SJSA1 (cell line): ENCODE measurements at regions not wholly inside any gene's neighbourhood (a gene's known extent, or its start where the extent isn't known, plus 50 kb on each side); places are given as distances from the start of the nearest gene placed in this dataset.
"Not testable (repeated sequence)": the region's sequence is repeated elsewhere in the genome, so short reads cannot be mapped to it uniquely, and the experiment has no call there.

Experiments used
- DNase-seq, 2 experiments: peaks; one replicate each; pipeline ENCODE4 v3.0.0-alpha.2; 2015 to 2020; ENCODE audit warnings: low spot score in 2 of 2, low read depth in 1 of 2
- H3K27ac ChIP-seq: fragments of 250-450 bp; sonication (Bioruptor Pico); 2 replicates; pipeline ENCODE4 v1.5.1; 2020; ENCODE audit warnings: mild to moderate bottlenecking, moderate library complexity
- H3K27me3 ChIP-seq: fragments of 250-450 bp; sonication (Bioruptor Pico); replicated peaks from 2 replicates; pipeline ENCODE4 v1.5.1; 2020; ENCODE audit warnings: mild to moderate bottlenecking, moderate library complexity
- H3K36me3 ChIP-seq: fragments of 250-450 bp; sonication (Bioruptor Pico); 2 replicates; pipeline ENCODE4 v1.5.1; 2020; ENCODE audit warnings: mild to moderate bottlenecking
- H3K4me1 ChIP-seq: fragments of 250-450 bp; sonication (Bioruptor Pico); replicated peaks from 2 replicates; pipeline ENCODE4 v1.6.1; 2021; ENCODE audit warnings: mild to moderate bottlenecking
- H3K4me3 ChIP-seq: fragments of 250-450 bp; sonication (Bioruptor Pico); 2 replicates; pipeline ENCODE4 v1.5.1; 2020; ENCODE audit warnings: mild to moderate bottlenecking
- H3K9me3 ChIP-seq: fragments of 250-450 bp; sonication (Bioruptor Pico); replicated peaks from 2 replicates; pipeline ENCODE4 v1.5.1; 2020; ENCODE audit warnings: mild to moderate bottlenecking

- no peak overlapping the region for H3K4me3 ChIP-seq
- no peaks in the 10 kb centered on the region for H3K36me3 ChIP-seq
- H3K27me3 ChIP-seq = no peaks in the 10 kb centered on the region
- H3K9me3 ChIP-seq = no peaks in the 10 kb centered on the region
- H3K4me1 ChIP-seq = peaks cover 22% of the 10 kb centered on the region
- no peak overlapping the region for H3K27ac ChIP-seq
- no peak for DNase-seq
Observed at GRCh38 chr5:115453391-115454095, 91.0 kb downstream of the FEM1C start.

- Histone ChIP-seq H3K9me3 (no peaks in the 10 kb centered on the region), H3K4me3 (no peak overlapping the region), H3K27me3 (no peaks in the 10 kb centered on the region), H3K4me1 (peaks cover 22% of the 10 kb centered on the region), H3K36me3 (no peaks in the 10 kb centered on the region), H3K27ac (no peak overlapping the region)
- DNase-seq = no peak
Observed at GRCh38 chr5:115452536-115453235, 91.9 kb downstream of the FEM1C start.

- H3K27me3 ChIP-seq = no peaks in the 10 kb centered on the region
- no peak overlapping the region for H3K27ac ChIP-seq
- no peaks in the 10 kb centered on the region for H3K36me3 ChIP-seq
- peaks cover 22% of the 10 kb centered on the region for H3K4me1 ChIP-seq
- no peak overlapping the region for H3K4me3 ChIP-seq
- H3K9me3 ChIP-seq = no peaks in the 10 kb centered on the region
- DNase-seq = no peak
Observed at GRCh38 chr5:115452083-115452482, 92.5 kb downstream of the FEM1C start.

- Histone ChIP-seq H3K36me3 (no peaks in the 10 kb centered on the region), H3K4me3 (no peak overlapping the region), H3K27me3 (no peaks in the 10 kb centered on the region), H3K4me1 (peaks cover 20% of the 10 kb centered on the region), H3K27ac (peak overlapping the region; percentile 21), H3K9me3 (no peaks in the 10 kb centered on the region)
- peak in 1 of 2 experiments; percentile 53 for DNase-seq
Observed at GRCh38 chr5:115450741-115451140, 93.8 kb downstream of the FEM1C start.

- H3K27ac ChIP-seq, H3K9me3 ChIP-seq, H3K4me1 ChIP-seq, DNase-seq, H3K36me3 ChIP-seq, H3K27me3 ChIP-seq, H3K4me3 ChIP-seq: not testable (repeated sequence)
Observed at GRCh38 chr5:115448630-115449029, 95.9 kb downstream of the FEM1C start.

- no peaks in the 10 kb centered on the region; the same call in 1 of the 2 replicates for H3K4me1 ChIP-seq
- H3K9me3 ChIP-seq = peaks cover 6% of the 10 kb centered on the region
- no peak for DNase-seq
- H3K36me3 ChIP-seq = no peaks in the 10 kb centered on the region
- H3K27me3 ChIP-seq = no peaks in the 10 kb centered on the region
- no peak overlapping the region for H3K4me3 ChIP-seq
- H3K27ac ChIP-seq = no peak overlapping the region
Observed at GRCh38 chr5:115440782-115441451, 103.7 kb downstream of the FEM1C start.

- DNase-seq = no peak
- Histone ChIP-seq H3K27ac (no peak overlapping the region), H3K4me3 (no peak overlapping the region), H3K4me1 (no peaks in the 10 kb centered on the region), H3K36me3 (no peaks in the 10 kb centered on the region), H3K9me3 (peaks cover 6% of the 10 kb centered on the region), H3K27me3 (no peaks in the 10 kb centered on the region)
Observed at GRCh38 chr5:115439639-115440038, 104.9 kb downstream of the FEM1C start.

GRCh38 chr5:115439042-115439441 lies 105.5 kb downstream of the FEM1C start:
- Histone ChIP-seq H3K27ac (no peak overlapping the region), H3K9me3 (peaks cover 6% of the 10 kb centered on the region), H3K4me3 (no peak overlapping the region), H3K36me3 (no peaks in the 10 kb centered on the region), H3K27me3 (no peaks in the 10 kb centered on the region), H3K4me1 (no peaks in the 10 kb centered on the region)
- DNase-seq = no peak

GRCh38 chr5:115435778-115436712 lies 108.5 kb downstream of the FEM1C start:
- no peak for DNase-seq
- H3K4me1 ChIP-seq = peaks cover 8% of the 10 kb centered on the region
- H3K27me3 ChIP-seq = no peaks in the 10 kb centered on the region
- no peaks in the 10 kb centered on the region for H3K36me3 ChIP-seq
- no peak overlapping the region for H3K27ac ChIP-seq
- H3K4me3 ChIP-seq = no peak overlapping the region
- peaks cover 6% of the 10 kb centered on the region for H3K9me3 ChIP-seq

- Histone ChIP-seq H3K9me3 (no peaks in the 10 kb centered on the region; the same call in 1 of the 2 replicates), H3K36me3 (no peaks in the 10 kb centered on the region), H3K27me3 (no peaks in the 10 kb centered on the region), H3K4me1 (peaks cover 8% of the 10 kb centered on the region), H3K27ac (no peak overlapping the region), H3K4me3 (no peak overlapping the region)
- DNase-seq = no peak
Observed at GRCh38 chr5:115435065-115435777, 109.4 kb downstream of the FEM1C start.

- no peaks in the 10 kb centered on the region for H3K27me3 ChIP-seq
- no peak overlapping the region for H3K4me3 ChIP-seq
- DNase-seq = no peak
- H3K4me1 ChIP-seq = peaks cover 18% of the 10 kb centered on the region
- H3K36me3 ChIP-seq = no peaks in the 10 kb centered on the region
- no peak overlapping the region for H3K27ac ChIP-seq
- no peaks in the 10 kb centered on the region for H3K9me3 ChIP-seq
Observed at GRCh38 chr5:115433918-115434317, 110.7 kb downstream of the FEM1C start.

- H3K27me3 ChIP-seq = no peaks in the 10 kb centered on the region
- no peak for DNase-seq
- H3K27ac ChIP-seq = no peak overlapping the region
- H3K4me3 ChIP-seq = no peak overlapping the region
- peaks cover 20% of the 10 kb centered on the region for H3K4me1 ChIP-seq
- no peaks in the 10 kb centered on the region for H3K9me3 ChIP-seq
- H3K36me3 ChIP-seq = no peaks in the 10 kb centered on the region
Observed at GRCh38 chr5:115432691-115433090, 111.9 kb downstream of the FEM1C start.

- no peaks in the 10 kb centered on the region for H3K27me3 ChIP-seq
- H3K4me3 ChIP-seq = no peak overlapping the region
- DNase-seq = no peak
- H3K9me3 ChIP-seq = no peaks in the 10 kb centered on the region
- H3K4me1 ChIP-seq = peaks cover 31% of the 10 kb centered on the region
- no peaks in the 10 kb centered on the region for H3K36me3 ChIP-seq
- no peak overlapping the region for H3K27ac ChIP-seq
Observed at GRCh38 chr5:115431116-115431515, 113.5 kb downstream of the FEM1C start.
